ENCODE measurements at regions not wholly inside any gene's neighbourhood (a gene's known extent, or its start where the extent isn't known, plus 50 kb on each side); places are given as distances from the start of the nearest gene placed in this dataset.

DNA sequence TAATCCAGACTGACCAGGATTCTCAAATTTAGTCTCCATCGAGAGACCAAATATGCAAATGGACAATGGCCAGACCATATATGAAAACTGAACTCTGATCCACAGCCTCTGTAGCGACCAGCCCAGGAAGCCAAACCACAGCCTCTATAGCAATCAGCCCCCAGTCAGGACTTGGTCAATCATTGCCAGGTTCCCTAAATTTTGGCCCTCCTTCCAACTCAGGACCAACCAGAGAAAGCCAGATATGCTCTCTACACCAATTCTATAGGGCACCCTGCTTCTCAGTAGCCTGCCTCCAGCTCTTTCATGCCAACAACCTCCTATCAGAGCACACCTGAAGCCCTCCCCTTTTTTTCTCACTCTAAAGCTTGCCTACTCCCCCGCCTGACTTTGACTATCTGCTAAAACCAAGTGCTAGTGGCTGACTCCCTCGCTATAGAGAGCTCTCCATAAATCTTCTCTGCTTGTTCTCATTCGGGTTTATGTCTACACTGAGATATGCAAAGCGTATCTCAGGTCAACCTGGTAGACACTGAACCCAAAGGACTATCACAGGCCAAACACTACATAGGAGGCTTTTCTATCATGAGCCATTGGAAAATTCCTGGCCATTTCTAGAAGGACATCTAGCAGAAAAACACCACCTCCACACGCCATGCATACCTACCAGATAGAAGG lies 110.5 kb upstream of the FUT8 start:
- peaks cover 19% of the 10 kb centered on the region for H3K4me1 ChIP-seq (ENCODE audit: control insufficient read depth, insufficient read depth, low read length)
- no peak overlapping the region for H3K27ac ChIP-seq (ENCODE audit: low read depth, low read length)
- H3K4me3 ChIP-seq (ENCODE audit: low read depth, low read length) = no peak overlapping the region
- no peaks in the 10 kb centered on the region for H3K27me3 ChIP-seq (ENCODE audit: control insufficient read depth, insufficient read depth, low read length)
- H3K9me3 ChIP-seq (ENCODE audit: control insufficient read depth, insufficient read depth, low read length) = no peaks in the 10 kb centered on the region
- H3K9ac ChIP-seq (ENCODE audit: low read depth, low read length) = no peak overlapping the region
- no peaks in the 10 kb centered on the region for H3K36me3 ChIP-seq (ENCODE audit: control insufficient read depth, insufficient read depth, low read length)

DNA sequence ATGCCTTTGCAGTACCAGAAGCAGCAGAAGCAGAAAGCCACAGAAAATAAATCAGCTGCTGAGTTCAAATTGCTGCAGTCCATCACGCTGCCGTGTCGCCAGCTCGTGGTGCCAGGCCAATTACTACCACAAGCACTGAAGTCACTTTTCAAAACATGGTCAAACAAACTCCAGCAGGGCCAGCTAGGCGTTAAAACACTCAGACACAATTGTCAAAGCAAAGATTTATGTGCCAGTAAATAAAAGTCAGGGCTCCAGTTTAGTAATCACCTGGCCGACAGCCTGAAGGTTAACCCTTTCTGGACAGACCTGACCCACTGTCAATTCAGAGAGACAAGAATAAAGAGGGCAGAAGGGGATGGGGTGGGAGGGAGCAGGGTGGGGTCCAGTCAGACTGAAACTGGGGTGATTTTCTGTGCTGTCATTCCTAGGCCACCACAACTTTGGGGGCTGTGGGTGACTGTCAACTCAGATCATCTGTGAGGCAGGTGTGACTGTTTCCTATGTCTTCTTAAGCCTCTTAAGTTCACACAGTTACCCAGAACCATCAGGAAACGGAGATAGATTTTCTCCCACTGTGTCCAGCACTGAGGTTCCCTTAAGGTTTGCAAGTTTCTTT lies 109.8 kb upstream of the FUT8 start:
- H3K4me3 ChIP-seq (ENCODE audit: low read depth, low read length) = no peak overlapping the region
- no peak overlapping the region for H3K9ac ChIP-seq (ENCODE audit: low read depth, low read length)

DNA sequence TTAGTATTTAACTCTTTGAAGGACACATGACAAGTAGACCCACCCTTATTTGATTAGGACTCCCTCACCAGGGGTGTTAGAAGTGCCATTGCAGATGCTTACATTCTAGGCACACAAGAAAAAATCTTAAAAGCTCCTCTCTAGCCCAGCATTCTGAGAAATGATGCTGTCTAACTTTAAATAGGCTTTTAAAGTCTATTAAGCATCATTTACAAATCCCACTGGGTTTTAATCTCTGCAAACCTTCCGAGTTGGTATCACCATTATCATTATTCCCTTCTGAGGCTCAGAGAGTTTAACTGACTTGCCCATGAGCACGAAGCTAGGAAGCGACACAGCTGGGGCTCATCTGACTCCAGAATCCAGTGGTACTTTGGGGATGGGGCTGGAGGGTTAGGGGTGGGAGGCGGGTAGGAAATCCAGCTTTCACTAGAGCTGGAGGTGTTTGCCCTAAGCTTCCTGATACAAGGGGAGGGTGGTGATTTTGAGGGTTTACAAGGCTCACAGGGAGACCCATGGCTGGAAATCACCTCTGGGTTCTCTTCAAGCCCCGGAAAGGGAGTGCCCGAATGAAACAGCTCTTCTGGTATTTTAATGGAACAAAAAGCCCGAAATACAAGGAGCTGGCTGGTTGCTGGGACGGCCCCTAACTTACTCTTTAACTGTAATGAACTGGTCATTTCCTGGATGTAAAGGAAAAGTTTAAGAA lies 109.2 kb upstream of the FUT8 start:
- Histone ChIP-seq H3K9me3 (ENCODE audit: control insufficient read depth, insufficient read depth, low read length) (no peaks in the 10 kb centered on the region), H3K27ac (ENCODE audit: low read depth, low read length) (peak overlapping the region; percentile 33), H3K4me3 (ENCODE audit: low read depth, low read length) (no peak overlapping the region), H3K9ac (ENCODE audit: low read depth, low read length) (no peak overlapping the region), H3K4me1 (ENCODE audit: control insufficient read depth, insufficient read depth, low read length) (peaks cover 19% of the 10 kb centered on the region), H3K27me3 (ENCODE audit: control insufficient read depth, insufficient read depth, low read length) (no peaks in the 10 kb centered on the region), H3K36me3 (ENCODE audit: control insufficient read depth, insufficient read depth, low read length) (no peaks in the 10 kb centered on the region)

More for the DNA sequence above, 109.8 kb upstream of the FUT8 start:
- H3K9me3 ChIP-seq (ENCODE audit: control insufficient read depth, insufficient read depth, low read length) = no peaks in the 10 kb centered on the region
- H3K27me3 ChIP-seq (ENCODE audit: control insufficient read depth, insufficient read depth, low read length) = no peaks in the 10 kb centered on the region
- no peak overlapping the region for H3K27ac ChIP-seq (ENCODE audit: low read depth, low read length)
- peaks cover 19% of the 10 kb centered on the region for H3K4me1 ChIP-seq (ENCODE audit: control insufficient read depth, insufficient read depth, low read length)
- no peaks in the 10 kb centered on the region for H3K36me3 ChIP-seq (ENCODE audit: control insufficient read depth, insufficient read depth, low read length)

DNA sequence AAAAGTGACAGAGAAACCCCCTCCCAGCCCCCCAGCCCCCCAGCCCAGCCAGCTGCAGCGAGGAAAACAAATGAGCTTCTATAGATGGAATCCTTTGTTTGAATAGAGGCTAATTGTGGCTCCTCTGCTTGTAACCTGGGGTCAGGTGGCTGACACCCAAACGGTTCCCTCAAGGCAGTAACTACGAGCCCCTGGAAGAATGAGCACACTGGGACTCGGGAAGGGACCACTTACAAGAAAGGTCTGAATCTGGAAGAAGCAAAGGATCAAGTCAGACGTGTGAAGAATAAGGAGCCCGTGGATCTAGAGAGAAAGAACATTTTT lies 108.7 kb upstream of the FUT8 start:
- Histone ChIP-seq H3K4me1 (ENCODE audit: control insufficient read depth, insufficient read depth, low read length) (peaks cover 19% of the 10 kb centered on the region), H3K27me3 (ENCODE audit: control insufficient read depth, insufficient read depth, low read length) (no peaks in the 10 kb centered on the region), H3K4me3 (ENCODE audit: low read depth, low read length) (no peak overlapping the region), H3K9me3 (ENCODE audit: control insufficient read depth, insufficient read depth, low read length) (no peaks in the 10 kb centered on the region), H3K27ac (ENCODE audit: low read depth, low read length) (peak overlapping the region; percentile 20), H3K36me3 (ENCODE audit: control insufficient read depth, insufficient read depth, low read length) (no peaks in the 10 kb centered on the region), H3K9ac (ENCODE audit: low read depth, low read length) (no peak overlapping the region)

DNA sequence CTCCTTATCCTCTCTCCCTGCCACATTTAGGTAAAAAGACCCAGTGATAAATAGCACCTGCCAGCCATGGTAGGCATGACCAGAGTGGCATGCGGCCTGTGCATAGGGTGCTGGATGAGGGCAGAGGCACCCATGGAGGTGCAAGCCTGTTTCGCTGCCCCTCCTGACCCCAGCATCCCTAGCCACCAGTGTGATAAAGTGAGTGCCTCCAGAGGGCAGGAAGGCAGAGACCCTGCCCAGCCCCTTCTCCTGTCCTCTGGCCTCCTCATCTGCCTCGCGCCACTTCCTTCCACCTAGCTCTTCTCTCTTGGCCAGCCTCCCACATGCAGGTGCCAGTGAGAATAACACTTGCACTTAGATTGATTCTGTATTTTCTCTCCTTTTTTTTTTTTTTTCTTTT lies 108.3 kb upstream of the FUT8 start:
- no peaks in the 10 kb centered on the region for H3K36me3 ChIP-seq (ENCODE audit: control insufficient read depth, insufficient read depth, low read length)
- H3K4me3 ChIP-seq (ENCODE audit: low read depth, low read length) = no peak overlapping the region
- H3K27me3 ChIP-seq (ENCODE audit: control insufficient read depth, insufficient read depth, low read length) = no peaks in the 10 kb centered on the region
- H3K9me3 ChIP-seq (ENCODE audit: control insufficient read depth, insufficient read depth, low read length) = no peaks in the 10 kb centered on the region
- no peak overlapping the region for H3K9ac ChIP-seq (ENCODE audit: low read depth, low read length)
- H3K27ac ChIP-seq (ENCODE audit: low read depth, low read length) = peak overlapping the region; percentile 20
- peaks cover 19% of the 10 kb centered on the region for H3K4me1 ChIP-seq (ENCODE audit: control insufficient read depth, insufficient read depth, low read length)

DNA sequence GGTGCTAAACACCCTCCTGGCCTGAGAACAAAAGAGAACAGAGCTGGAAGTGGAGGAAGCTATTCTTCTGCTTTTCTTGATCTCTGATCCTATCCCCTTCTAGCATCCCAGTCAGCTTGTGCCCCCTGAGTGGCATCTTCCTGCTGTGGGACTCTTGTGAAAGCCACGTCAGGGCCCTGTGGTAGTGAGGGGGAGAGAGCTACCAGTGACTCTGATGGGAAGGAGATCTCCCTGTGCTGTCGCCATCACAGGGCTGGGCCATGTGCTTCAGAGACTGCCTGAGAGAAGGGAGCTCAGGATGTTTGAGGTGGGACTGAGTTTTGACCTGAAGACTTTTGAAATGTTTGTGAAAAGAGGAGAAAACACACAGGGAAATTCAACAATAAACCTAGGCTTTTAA lies 107.6 kb upstream of the FUT8 start:
- no peaks in the 10 kb centered on the region for H3K36me3 ChIP-seq (ENCODE audit: control insufficient read depth, insufficient read depth, low read length)
- no peak overlapping the region for H3K9ac ChIP-seq (ENCODE audit: low read depth, low read length)
- peaks cover 19% of the 10 kb centered on the region for H3K4me1 ChIP-seq (ENCODE audit: control insufficient read depth, insufficient read depth, low read length)
- no peaks in the 10 kb centered on the region for H3K27me3 ChIP-seq (ENCODE audit: control insufficient read depth, insufficient read depth, low read length)
- no peaks in the 10 kb centered on the region for H3K9me3 ChIP-seq (ENCODE audit: control insufficient read depth, insufficient read depth, low read length)
- no peak overlapping the region for H3K27ac ChIP-seq (ENCODE audit: low read depth, low read length)
- H3K4me3 ChIP-seq (ENCODE audit: low read depth, low read length) = no peak overlapping the region

DNA sequence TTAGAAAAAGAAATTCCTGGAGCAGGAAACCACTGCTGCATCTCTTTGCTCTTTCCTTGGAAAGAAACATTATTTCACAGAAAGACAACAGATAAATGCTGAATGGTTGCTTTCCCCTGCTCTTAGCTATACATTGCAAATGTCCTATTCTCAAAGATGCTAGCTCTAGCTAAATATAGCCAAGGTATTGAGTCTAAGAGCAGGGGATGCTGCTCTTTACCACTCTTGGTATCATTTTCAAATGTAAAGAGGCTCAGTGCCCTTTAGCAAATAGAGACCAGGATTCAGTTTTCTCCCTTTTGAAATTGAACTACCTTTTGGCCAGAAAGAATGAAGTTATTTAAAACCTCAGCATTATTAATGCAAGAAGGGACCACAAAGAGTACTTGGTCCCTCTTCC lies 104.0 kb upstream of the FUT8 start:
- no peaks in the 10 kb centered on the region for H3K27me3 ChIP-seq (ENCODE audit: control insufficient read depth, insufficient read depth, low read length)
- no peaks in the 10 kb centered on the region for H3K36me3 ChIP-seq (ENCODE audit: control insufficient read depth, insufficient read depth, low read length)
- peaks cover 7% of the 10 kb centered on the region for H3K4me1 ChIP-seq (ENCODE audit: control insufficient read depth, insufficient read depth, low read length)
- H3K9me3 ChIP-seq (ENCODE audit: control insufficient read depth, insufficient read depth, low read length) = no peaks in the 10 kb centered on the region
- H3K27ac ChIP-seq (ENCODE audit: low read depth, low read length) = no peak overlapping the region
- H3K4me3 ChIP-seq (ENCODE audit: low read depth, low read length) = no peak overlapping the region
- H3K9ac ChIP-seq (ENCODE audit: low read depth, low read length) = no peak overlapping the region

DNA sequence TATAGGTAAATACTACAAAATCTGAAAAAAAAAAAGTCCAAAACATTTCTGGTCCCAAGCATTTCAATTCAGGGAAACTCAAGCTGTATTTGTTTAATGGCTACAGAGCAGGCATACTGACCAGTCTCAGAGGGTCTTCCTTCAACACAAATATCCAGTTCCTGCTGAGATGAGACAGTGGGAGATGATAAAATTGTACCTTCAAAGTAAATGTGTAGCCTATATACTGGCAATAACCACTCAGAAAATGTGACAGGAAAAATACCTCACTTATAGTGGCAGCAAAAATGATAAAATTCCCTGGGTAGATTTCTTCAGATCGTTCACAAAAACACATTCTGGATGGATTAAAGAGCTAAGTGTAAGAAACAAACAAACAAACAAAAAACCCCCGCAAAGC lies 102.0 kb upstream of the FUT8 start:
- H3K4me1 ChIP-seq (ENCODE audit: control insufficient read depth, insufficient read depth, low read length) = no peaks in the 10 kb centered on the region

DNA sequence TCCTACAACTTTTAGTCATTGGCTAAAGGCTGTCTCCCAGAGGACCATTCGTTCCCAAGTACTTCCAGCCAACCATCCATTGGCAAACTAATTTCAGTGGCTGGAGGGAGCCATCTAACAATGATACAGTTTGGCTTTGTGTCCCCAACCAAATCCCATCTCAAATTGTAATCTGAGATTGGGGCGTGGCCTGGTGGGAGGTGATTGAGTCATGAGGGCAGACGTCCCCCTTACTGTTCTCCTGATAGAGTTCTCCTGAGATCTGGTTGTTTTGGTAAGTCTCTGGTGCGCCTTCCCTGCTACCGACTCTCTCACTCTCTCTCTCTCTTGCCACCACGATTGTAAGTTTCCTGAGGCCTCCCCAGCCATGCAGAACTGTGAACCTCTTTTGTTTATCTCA lies 99.7 kb upstream of the FUT8 start:
- H3K9ac ChIP-seq (ENCODE audit: low read depth, low read length) = no peak overlapping the region
- no peaks in the 10 kb centered on the region for H3K4me1 ChIP-seq (ENCODE audit: control insufficient read depth, insufficient read depth, low read length)
- H3K4me3 ChIP-seq (ENCODE audit: low read depth, low read length) = no peak overlapping the region
- H3K27me3 ChIP-seq (ENCODE audit: control insufficient read depth, insufficient read depth, low read length) = no peaks in the 10 kb centered on the region
- no peaks in the 10 kb centered on the region; the same call in 1 of the 2 replicates for H3K9me3 ChIP-seq (ENCODE audit: control insufficient read depth, insufficient read depth, low read length)
- H3K36me3 ChIP-seq (ENCODE audit: control insufficient read depth, insufficient read depth, low read length) = no peaks in the 10 kb centered on the region
- no peak overlapping the region for H3K27ac ChIP-seq (ENCODE audit: low read depth, low read length)

More for the DNA sequence above, 102.0 kb upstream of the FUT8 start:
- H3K9ac ChIP-seq (ENCODE audit: low read depth, low read length) = no peak overlapping the region
- no peaks in the 10 kb centered on the region for H3K9me3 ChIP-seq (ENCODE audit: control insufficient read depth, insufficient read depth, low read length)
- H3K27ac ChIP-seq (ENCODE audit: low read depth, low read length) = no peak overlapping the region
- no peaks in the 10 kb centered on the region for H3K36me3 ChIP-seq (ENCODE audit: control insufficient read depth, insufficient read depth, low read length)
- H3K4me3 ChIP-seq (ENCODE audit: low read depth, low read length) = no peak overlapping the region
- H3K27me3 ChIP-seq (ENCODE audit: control insufficient read depth, insufficient read depth, low read length) = no peaks in the 10 kb centered on the region

DNA sequence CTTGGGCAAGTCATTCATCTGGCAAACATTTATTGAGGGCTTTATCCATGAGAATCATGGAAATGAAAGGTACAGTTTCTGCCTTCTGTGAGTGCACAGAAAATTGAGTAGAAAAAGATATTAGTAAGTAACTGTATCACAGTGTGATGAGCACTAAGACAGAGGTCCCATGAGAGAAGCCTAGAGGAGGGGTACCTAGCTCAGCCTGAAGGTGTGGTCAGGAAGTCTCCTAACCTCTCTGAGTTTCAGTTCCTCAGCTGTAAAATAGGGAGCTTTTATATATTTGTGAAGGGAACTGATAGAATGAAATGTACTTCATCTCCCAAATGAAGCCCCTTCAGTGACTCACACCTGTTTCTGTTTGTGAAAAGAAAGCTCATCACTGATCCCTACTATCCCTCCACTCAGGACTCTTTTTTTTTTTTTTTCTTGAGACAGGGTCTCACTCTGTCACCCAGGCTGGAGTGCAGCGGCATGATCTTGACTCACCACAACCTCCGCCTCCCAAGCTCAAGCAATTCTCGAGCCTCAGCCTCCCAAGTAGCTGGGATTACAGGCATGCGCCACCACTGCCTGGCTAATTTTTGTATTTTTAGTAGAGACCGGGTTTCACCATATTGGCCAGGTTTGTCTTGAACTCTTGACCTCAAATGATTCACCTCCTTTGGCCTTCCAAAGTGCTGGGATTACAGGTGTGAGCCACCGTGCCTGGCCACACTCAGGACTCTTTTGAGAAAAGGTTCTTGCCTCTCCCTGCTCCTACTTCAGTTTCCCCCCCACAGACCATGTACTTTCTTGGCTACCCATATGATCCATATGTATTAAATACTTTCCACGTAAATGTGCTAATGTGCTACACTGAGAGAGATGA lies 93.7 kb upstream of the FUT8 start:
- H3K27me3 ChIP-seq (ENCODE audit: control insufficient read depth, insufficient read depth, low read length) = no peaks in the 10 kb centered on the region
- no peaks in the 10 kb centered on the region; the same call in 1 of the 2 replicates for H3K9me3 ChIP-seq (ENCODE audit: control insufficient read depth, insufficient read depth, low read length)
- H3K4me1 ChIP-seq (ENCODE audit: control insufficient read depth, insufficient read depth, low read length) = no peaks in the 10 kb centered on the region
- no peak overlapping the region for H3K27ac ChIP-seq (ENCODE audit: low read depth, low read length)
- H3K36me3 ChIP-seq (ENCODE audit: control insufficient read depth, insufficient read depth, low read length) = no peaks in the 10 kb centered on the region
- no peak overlapping the region for H3K4me3 ChIP-seq (ENCODE audit: low read depth, low read length)
- no peak overlapping the region for H3K9ac ChIP-seq (ENCODE audit: low read depth, low read length)

All from HUES48 (cell line).